Panc1 (cell line): ENCODE measurements at regions not wholly inside any gene's neighbourhood (a gene's known extent, or its start where the extent isn't known, plus 50 kb on each side); places are given as distances from the start of the nearest gene placed in this dataset.

Experiments
- CTCF ChIP-seq: fragments of 450-650 bp; IDR thresholded peaks from 2 replicates; pipeline ENCODE4 v1.5.1; 2017; ENCODE audit warnings: mild to moderate bottlenecking
- POLR2AphosphoS5 ChIP-seq: IDR thresholded peaks from 2 replicates; pipeline ENCODE4 v1.6.1; 2012; ENCODE audit warnings: mild to moderate bottlenecking, low read depth, low read length, moderate library complexity
- TF ChIP-seq, protein P1 (sequence below), 2 experiments: IDR thresholded peaks; 2 replicates each; pipeline ENCODE4 v1.6.1; 2011 to 2012; ENCODE audit warnings: low read depth in 2 of 2, control low read depth in 1 of 2, low read length in 1 of 2, mild to moderate bottlenecking in 1 of 2, moderate library complexity in 1 of 2; ENCODE audit not compliant: insufficient read depth in 1 of 2

DNA sequence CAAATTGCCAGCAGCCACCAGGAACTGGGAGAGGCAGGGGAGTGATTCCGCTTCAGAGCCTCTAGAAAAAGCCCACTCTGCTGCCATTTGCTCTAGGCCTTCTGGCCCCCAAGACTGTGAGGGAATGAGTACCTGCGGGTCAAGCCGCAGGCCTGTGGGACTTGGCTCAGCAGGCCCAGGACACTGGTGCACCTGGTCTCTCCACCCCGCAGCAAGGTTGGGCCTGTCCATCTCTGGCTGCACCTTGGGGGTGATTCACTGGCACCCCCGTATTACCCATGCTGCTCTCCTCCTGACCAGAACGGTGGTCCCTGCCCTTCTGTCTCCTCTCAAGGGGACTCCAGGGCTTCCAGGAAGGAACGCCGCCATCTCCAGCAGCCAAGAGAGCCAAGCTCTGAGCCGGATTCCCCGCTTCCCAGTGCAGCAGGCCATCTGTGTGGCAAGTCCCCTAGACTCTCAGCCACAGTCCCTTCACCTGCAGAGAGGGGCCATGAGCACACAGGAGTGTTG, 78.4 kb upstream of the OLFM1 start:
- TF ChIP-seq POLR2AphosphoS5, result no peak
- TF ChIP-seq CTCF, result no peak
- TF ChIP-seq, protein P1, sequence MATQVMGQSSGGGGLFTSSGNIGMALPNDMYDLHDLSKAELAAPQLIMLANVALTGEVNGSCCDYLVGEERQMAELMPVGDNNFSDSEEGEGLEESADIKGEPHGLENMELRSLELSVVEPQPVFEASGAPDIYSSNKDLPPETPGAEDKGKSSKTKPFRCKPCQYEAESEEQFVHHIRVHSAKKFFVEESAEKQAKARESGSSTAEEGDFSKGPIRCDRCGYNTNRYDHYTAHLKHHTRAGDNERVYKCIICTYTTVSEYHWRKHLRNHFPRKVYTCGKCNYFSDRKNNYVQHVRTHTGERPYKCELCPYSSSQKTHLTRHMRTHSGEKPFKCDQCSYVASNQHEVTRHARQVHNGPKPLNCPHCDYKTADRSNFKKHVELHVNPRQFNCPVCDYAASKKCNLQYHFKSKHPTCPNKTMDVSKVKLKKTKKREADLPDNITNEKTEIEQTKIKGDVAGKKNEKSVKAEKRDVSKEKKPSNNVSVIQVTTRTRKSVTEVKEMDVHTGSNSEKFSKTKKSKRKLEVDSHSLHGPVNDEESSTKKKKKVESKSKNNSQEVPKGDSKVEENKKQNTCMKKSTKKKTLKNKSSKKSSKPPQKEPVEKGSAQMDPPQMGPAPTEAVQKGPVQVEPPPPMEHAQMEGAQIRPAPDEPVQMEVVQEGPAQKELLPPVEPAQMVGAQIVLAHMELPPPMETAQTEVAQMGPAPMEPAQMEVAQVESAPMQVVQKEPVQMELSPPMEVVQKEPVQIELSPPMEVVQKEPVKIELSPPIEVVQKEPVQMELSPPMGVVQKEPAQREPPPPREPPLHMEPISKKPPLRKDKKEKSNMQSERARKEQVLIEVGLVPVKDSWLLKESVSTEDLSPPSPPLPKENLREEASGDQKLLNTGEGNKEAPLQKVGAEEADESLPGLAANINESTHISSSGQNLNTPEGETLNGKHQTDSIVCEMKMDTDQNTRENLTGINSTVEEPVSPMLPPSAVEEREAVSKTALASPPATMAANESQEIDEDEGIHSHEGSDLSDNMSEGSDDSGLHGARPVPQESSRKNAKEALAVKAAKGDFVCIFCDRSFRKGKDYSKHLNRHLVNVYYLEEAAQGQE (IDR thresholded peaks at IDR 0.05; ENCODE audit: insufficient read depth in 1 of 2, low read depth in 2 of 2, low read length in 1 of 2), result no peak
